PC-9 (cell line): ENCODE measurements at regions not wholly inside any gene's neighbourhood (a gene's known extent, or its start where the extent isn't known, plus 50 kb on each side); places are given as distances from the start of the nearest gene placed in this dataset.

Experiments
- BruUV-seq: library from RNA; stranded (reverse); fragments of 400-500 nt; replicated peaks from 2 replicates; lab custom pipeline; 2021; lab: Mats Ljungman, UMichigan
- CTCF ChIA-PET: fragments of 300-600 bp; sonication (Branson Sonifier 250); formaldehyde crosslinking; loops from one replicate; lab custom pipeline; 2022; ENCODE audit warnings: antibody characterized with exemption; lab: Charles Lee
- POLR2A ChIA-PET: fragments of 300-600 bp; sonication (Branson Sonifier 250); formaldehyde crosslinking; loops from one replicate; lab custom pipeline; 2022; ENCODE audit warnings: antibody characterized with exemption; ENCODE audit not compliant: unreplicated experiment; lab: Charles Lee
- DNase-seq, 2 experiments: peaks; one replicate each; pipeline versions ENCODE4 v3.0.0 to v3.0.0-alpha.2; 2015 to 2022; ENCODE audit warnings: mixed read lengths in 1 of 2
- H2AFZ ChIP-seq: fragments of 200-600 bp; sonication (generic); 2 replicates; pipeline ENCODE4 v1.8.1; 2017; ENCODE audit warnings: antibody characterized with exemption
- H3F3A ChIP-seq: fragments of 200-600 bp; sonication (generic); 2 replicates; pipeline ENCODE4 v1.8.1; 2017; ENCODE audit warnings: antibody characterized with exemption, mild to moderate bottlenecking, low read depth; ENCODE audit not compliant: insufficient read depth
- H3K27ac ChIP-seq: fragments of 200-600 bp; sonication (generic); 2 replicates; pipeline ENCODE4 v1.6.1; 2016; ENCODE audit warnings: mixed run types
- H3K27me3 ChIP-seq: fragments of 200-600 bp; sonication (generic); 2 replicates; pipeline ENCODE4 v1.6.1; 2016; ENCODE audit warnings: low read depth, mixed run types; ENCODE audit not compliant: insufficient read depth
- H3K36me3 ChIP-seq: fragments of 200-600 bp; sonication (generic); 2 replicates; pipeline ENCODE4 v1.6.1; 2016; ENCODE audit warnings: low read depth, mixed run types
- H3K4me1 ChIP-seq: fragments of 200-600 bp; sonication (generic); replicated peaks from 2 replicates; pipeline ENCODE4 v1.6.1; 2016; ENCODE audit warnings: mixed run types; ENCODE audit not compliant: insufficient read depth
- H3K4me2 ChIP-seq: fragments of 200-600 bp; sonication (generic); 2 replicates; pipeline ENCODE4 v1.6.1; 2017; ENCODE audit warnings: mixed run types
- H3K4me3 ChIP-seq: fragments of 200-600 bp; sonication (generic); 2 replicates; pipeline ENCODE4 v1.6.1; 2016; ENCODE audit warnings: mixed run types
- H3K79me2 ChIP-seq: fragments of 200-600 bp; sonication (generic); 2 replicates; pipeline ENCODE4 v1.6.1; 2017; ENCODE audit warnings: low read depth, mixed run types
- H3K9me2 ChIP-seq: fragments of 200-600 bp; sonication (generic); 2 replicates; pipeline ENCODE4 v1.8.1; 2017; ENCODE audit warnings: mild to moderate bottlenecking; ENCODE audit not compliant: insufficient read depth
- H3K9me3 ChIP-seq: fragments of 200-600 bp; sonication (generic); 2 replicates; pipeline ENCODE4 v1.8.1; 2016; ENCODE audit warnings: low read depth; ENCODE audit not compliant: insufficient read depth
- H4K20me1 ChIP-seq: fragments of 200-600 bp; sonication (generic); 2 replicates; pipeline ENCODE4 v1.8.1; 2017; ENCODE audit not compliant: insufficient read depth
- CTCF ChIP-seq: fragments of 200-600 bp; sonication (generic); conservative IDR thresholded peaks from 2 replicates; pipeline ENCODE4 v1.6.1; 2017; ENCODE audit warnings: mixed run types, antibody characterized with exemption, mild to moderate bottlenecking, moderate library complexity
- EZH2 ChIP-seq: fragments of 200-600 bp; sonication (generic); IDR thresholded peaks from 2 replicates; pipeline ENCODE4 v1.8.0; 2017; ENCODE audit warnings: antibody characterized with exemption, low read depth
- intact Hi-C: fragments of 100-400 bp; cut with micrococcal nuclease; formaldehyde crosslinking; loops from one replicate; pipeline ENCODE4 v1.10.0; 2022; ENCODE audit not compliant: unreplicated experiment

GRCh38 chr16:79265196-79265595 is 335.3 kb downstream of the MAF start:
- ChIA-PET POLR2A (no interaction called here), CTCF (no interaction called here)
- H3K79me2 ChIP-seq = no peaks in the 10 kb centered on the region

GRCh38 chr16:79264237-79265109 is 336.1 kb downstream of the MAF start:
- Histone ChIP-seq H3K4me1 (no peaks in the 10 kb centered on the region), H3K36me3 (no peaks in the 10 kb centered on the region), H4K20me1 (no peaks in the 10 kb centered on the region), H3K4me3 (no peak overlapping the region), H3F3A (no peaks in the 10 kb centered on the region), H3K9me3 (no peaks in the 10 kb centered on the region), H3K27ac (no peak overlapping the region), H3K79me2 (no peaks in the 10 kb centered on the region), H3K9me2 (no peaks in the 10 kb centered on the region), H2AFZ (no peak overlapping the region), H3K27me3 (peaks cover 10% of the 10 kb centered on the region; the same call in 1 of the 2 replicates), H3K4me2 (no peak overlapping the region)
- BruUV-seq = no TSS peak
- no peak for DNase-seq
- intact Hi-C loops = no loop called here
- TF ChIP-seq EZH2 (no peak), CTCF (no peak)
- ChIA-PET POLR2A (no interaction called here), CTCF (interaction anchor here (0.5 kb wide), 1 partner anchor 240 kb away, joined by 3 read pairs; no protein-coding TSS in a partner anchor)

More at GRCh38 chr16:79265196-79265595, 335.3 kb downstream of the MAF start:
- no peaks in the 10 kb centered on the region for H3K4me1 ChIP-seq
- BruUV-seq = no TSS peak
- intact Hi-C loops = no loop called here
- TF ChIP-seq CTCF = no peak
- TF ChIP-seq EZH2 = no peak
- no peaks in the 10 kb centered on the region for H3K9me2 ChIP-seq
- H3K4me2 ChIP-seq = no peak overlapping the region
- peaks cover 17% of the 10 kb centered on the region; the same call in 1 of the 2 replicates for H3K27me3 ChIP-seq
- DNase-seq = no peak
- H3K4me3 ChIP-seq = no peak overlapping the region
- no peaks in the 10 kb centered on the region for H3K9me3 ChIP-seq
- H3F3A ChIP-seq = no peaks in the 10 kb centered on the region
- no peak overlapping the region for H2AFZ ChIP-seq
- H4K20me1 ChIP-seq = no peaks in the 10 kb centered on the region
- no peak overlapping the region for H3K27ac ChIP-seq
- no peaks in the 10 kb centered on the region for H3K36me3 ChIP-seq

GRCh38 chr16:79263425-79263824 is 337.1 kb downstream of the MAF start:
- ChIA-PET POLR2A (no interaction called here), CTCF (no interaction called here)
- H2AFZ ChIP-seq = no peak overlapping the region
- no peaks in the 10 kb centered on the region for H3K9me2 ChIP-seq
- no peaks in the 10 kb centered on the region for H3F3A ChIP-seq
- DNase-seq = no peak
- H3K36me3 ChIP-seq = no peaks in the 10 kb centered on the region
- no peaks in the 10 kb centered on the region for H3K4me1 ChIP-seq
- no peak overlapping the region for H3K4me3 ChIP-seq
- no peaks in the 10 kb centered on the region for H3K9me3 ChIP-seq
- no TSS peak for BruUV-seq
- H3K79me2 ChIP-seq = no peaks in the 10 kb centered on the region
- peaks cover 1% of the 10 kb centered on the region; the same call in 1 of the 2 replicates for H3K27me3 ChIP-seq
- intact Hi-C loops = no loop called here
- H3K4me2 ChIP-seq = no peak overlapping the region
- TF ChIP-seq CTCF (no peak), EZH2 (no peak)
- H4K20me1 ChIP-seq = no peaks in the 10 kb centered on the region
- no peak overlapping the region for H3K27ac ChIP-seq
